H1 (cell line): ENCODE measurements at regions not wholly inside any gene's neighbourhood (a gene's known extent, or its start where the extent isn't known, plus 50 kb on each side); places are given as distances from the start of the nearest gene placed in this dataset.

Experiments used
- CTCF ChIA-PET: fragments of 300-600 bp; sonication (Branson Sonifier 250); formaldehyde crosslinking; loops from one replicate; lab custom pipeline; 2021; ENCODE audit not compliant: partially characterized antibody; lab: Charles Lee
- POLR2A ChIA-PET: fragments of 300-600 bp; sonication (Branson Sonifier 250); formaldehyde crosslinking; loops from one replicate; lab custom pipeline; 2021; ENCODE audit warnings: inconsistent platforms; ENCODE audit not compliant: partially characterized antibody; lab: Charles Lee
- DNase-seq, 2 experiments: peaks; one replicate each; pipeline versions ENCODE4 v3.0.0 to v3.0.0-alpha.2; 2010 to 2022; ENCODE audit warnings: low spot score in 2 of 2, low read depth in 1 of 2, mixed read lengths in 1 of 2
- FAIRE-seq: peaks from 2 replicates; lab custom pipeline; 2011; peaks lifted over from hg19 to GRCh38; lab: Jason Lieb, UNC
- H2AFZ ChIP-seq: 2 replicates; pipeline ENCODE4 v1.8.1; 2012; ENCODE audit warnings: low read length, inconsistent platforms
- H2AK5ac ChIP-seq: 2 replicates; pipeline ENCODE4 v1.6.1; 2013; ENCODE audit warnings: low read depth, low read length
- H2BK120ac ChIP-seq: replicated peaks from 2 replicates; pipeline ENCODE3; 2013; ENCODE audit warnings: low read depth, low read length, inconsistent platforms
- H2BK12ac ChIP-seq: 2 replicates; pipeline ENCODE4 v1.6.1; 2013; ENCODE audit warnings: low read depth, low read length
- H2BK15ac ChIP-seq: 2 replicates; pipeline ENCODE4 v1.6.1; 2013; ENCODE audit warnings: low read length
- H2BK20ac ChIP-seq: 2 replicates; pipeline ENCODE4 v1.6.1; 2013; ENCODE audit warnings: low read length
- H2BK5ac ChIP-seq: 2 replicates; pipeline ENCODE4 v1.6.1; 2013; ENCODE audit warnings: low read depth, low read length
- H3K14ac ChIP-seq: 2 replicates; pipeline ENCODE4 v1.6.1; 2013; ENCODE audit warnings: inconsistent platforms; ENCODE audit not compliant: insufficient read length
- H3K18ac ChIP-seq: 2 replicates; pipeline ENCODE4 v1.6.1; 2013; ENCODE audit warnings: low read length; ENCODE audit errors: extremely low read depth
- H3K23ac ChIP-seq: 2 replicates; pipeline ENCODE4 v1.6.1; 2013; ENCODE audit warnings: inconsistent platforms; ENCODE audit not compliant: insufficient read length
- H3K23me2 ChIP-seq: 2 replicates; pipeline ENCODE4 v1.6.1; 2013; ENCODE audit warnings: low read depth, low read length
- H3K27ac ChIP-seq: 2 replicates; pipeline ENCODE4 v1.6.1; 2011; ENCODE audit warnings: low read depth, low read length, inconsistent platforms
- H3K27me3 ChIP-seq, 4 experiments: replicated peaks in 1 of 4; 1 replicate in 1 of 4; 2 replicates in 3 of 4; pipeline versions ENCODE4 v1.6.1 to v1.8.1; 2011 to 2013; ENCODE audit warnings: low read length in 3 of 4, mild to moderate bottlenecking in 3 of 4, inconsistent platforms in 2 of 4, mixed read lengths in 2 of 4, moderate library complexity in 1 of 4; ENCODE audit not compliant: control insufficient read depth in 3 of 4, insufficient read depth in 3 of 4; ENCODE audit errors: extremely low read depth in 1 of 4
- H3K36me3 ChIP-seq, 4 experiments: 2 replicates each; pipeline versions ENCODE4 v1.6.1 to v1.8.1; 2011 to 2013; ENCODE audit warnings: mild to moderate bottlenecking in 4 of 4, low read length in 3 of 4, moderate library complexity in 2 of 4, control low read depth in 1 of 4, inconsistent platforms in 1 of 4; ENCODE audit not compliant: insufficient read depth in 4 of 4, control insufficient read depth in 2 of 4
- H3K4ac ChIP-seq: replicated peaks from 2 replicates; pipeline ENCODE3; 2013; ENCODE audit warnings: low read length, low read depth, mixed read lengths, inconsistent platforms; ENCODE audit not compliant: insufficient read length
- H3K4me1 ChIP-seq, 4 experiments: replicated peaks in 1 of 4; 1 replicate in 1 of 4; 2 replicates in 3 of 4; pipeline versions ENCODE4 v1.6.1 to v1.8.1; 2011 to 2013; ENCODE audit warnings: low read length in 3 of 4, inconsistent platforms in 2 of 4, mixed read lengths in 1 of 4; ENCODE audit not compliant: insufficient read depth in 4 of 4, control insufficient read depth in 3 of 4
- H3K4me2 ChIP-seq, 2 experiments: 2 replicates each; pipeline versions ENCODE4 v1.6.1 to v1.8.1; 2011 to 2013; ENCODE audit warnings: low read depth in 2 of 2, low read length in 2 of 2, control low read depth in 1 of 2, inconsistent platforms in 1 of 2, mild to moderate bottlenecking in 1 of 2; ENCODE audit not compliant: insufficient read depth in 1 of 2
- H3K4me3 ChIP-seq, 4 experiments: fragments of 200-600, 300-600 bp in 1 of 4; sonication (generic), shearing (Covaris generic), sonication (Bioruptor Twin) in 1 of 4; 2 replicates each; pipeline versions ENCODE4 v1.5.1 to v1.8.1; 2011 to 2016; ENCODE audit warnings: low read length in 4 of 4, low read depth in 3 of 4, control low read depth in 2 of 4, inconsistent platforms in 2 of 4, mild to moderate bottlenecking in 2 of 4, mixed read lengths in 1 of 4, moderate library complexity in 1 of 4; ENCODE audit not compliant: insufficient read depth in 2 of 4; ENCODE audit errors: extremely low read depth in 1 of 4
- H3K56ac ChIP-seq: replicated peaks from 2 replicates; pipeline ENCODE3; 2013; ENCODE audit warnings: low read depth, mild to moderate bottlenecking, mixed read lengths, low read length, inconsistent platforms; ENCODE audit not compliant: insufficient read length
- H3K79me1 ChIP-seq: 2 replicates; pipeline ENCODE4 v1.6.1; 2013; ENCODE audit warnings: low read depth, low read length, control low read depth
- H3K79me2 ChIP-seq, 2 experiments: 2 replicates each; pipeline versions ENCODE4 v1.6.1 to v1.8.1; 2012 to 2013; ENCODE audit warnings: low read length in 2 of 2, mild to moderate bottlenecking in 2 of 2, inconsistent platforms in 1 of 2; ENCODE audit not compliant: insufficient read depth in 2 of 2, control insufficient read depth in 1 of 2
- H3K9ac ChIP-seq, 4 experiments: replicated peaks in 1 of 4; 1 replicate in 1 of 4; 2 replicates in 3 of 4; pipeline versions ENCODE4 v1.6.1 to v1.8.1; 2011 to 2013; ENCODE audit warnings: low read depth in 3 of 4, low read length in 3 of 4, control low read depth in 2 of 4, mild to moderate bottlenecking in 2 of 4, moderate library complexity in 2 of 4, inconsistent platforms in 1 of 4; ENCODE audit errors: extremely low read depth in 1 of 4
- H3K9me3 ChIP-seq, 2 experiments: 2 replicates each; pipeline versions ENCODE4 v1.6.1 to v1.8.1; 2012 to 2013; ENCODE audit warnings: mild to moderate bottlenecking in 2 of 2, moderate library complexity in 2 of 2, control low read depth in 1 of 2, inconsistent platforms in 1 of 2, low read depth in 1 of 2, low read length in 1 of 2, mixed read lengths in 1 of 2; ENCODE audit not compliant: insufficient read depth in 2 of 2
- H4K20me1 ChIP-seq, 2 experiments: replicated peaks in 1 of 2; 2 replicates each; pipeline versions ENCODE3 to v1.8.1; 2011 to 2013; ENCODE audit warnings: inconsistent platforms in 2 of 2, low read length in 2 of 2, mild to moderate bottlenecking in 1 of 2; ENCODE audit not compliant: insufficient read depth in 2 of 2, control insufficient read depth in 1 of 2
- H4K5ac ChIP-seq: 2 replicates; pipeline ENCODE4 v1.6.1; 2013; ENCODE audit warnings: low read length, low read depth, mixed read lengths, inconsistent platforms; ENCODE audit not compliant: insufficient read length
- H4K8ac ChIP-seq: 2 replicates; pipeline ENCODE4 v1.8.0; 2013; ENCODE audit warnings: mild to moderate bottlenecking, moderate library complexity, low read length, inconsistent platforms; ENCODE audit not compliant: insufficient read depth; ENCODE audit errors: extremely low read depth
- H4K91ac ChIP-seq: replicated peaks from 2 replicates; pipeline ENCODE3; 2013; ENCODE audit warnings: low read length, mixed read lengths, inconsistent platforms; ENCODE audit not compliant: insufficient read length
- CBX5 ChIP-seq: fragments of 300-800, 300-1000 bp; sonication (generic); IDR thresholded peaks from 2 replicates; pipeline ENCODE4 v1.7.1; 2016; ENCODE audit warnings: antibody characterized with exemption, low read length, low read depth
- FOSL1 ChIP-seq: IDR thresholded peaks from 2 replicates; pipeline ENCODE4 v1.6.1; 2011; ENCODE audit warnings: mild to moderate bottlenecking, low read depth, low read length, moderate library complexity; ENCODE audit not compliant: insufficient read depth
- JUN ChIP-seq: IDR thresholded peaks from 2 replicates; pipeline ENCODE4 v1.6.1; 2011; ENCODE audit warnings: low read depth, mild to moderate bottlenecking, improper control_type of control experiment, low read length
- PHF8 ChIP-seq: fragments of 200-600 bp; sonication (generic); conservative IDR thresholded peaks from 2 replicates; pipeline ENCODE4 v1.7.1; 2012; ENCODE audit warnings: low read depth, mild to moderate bottlenecking, inconsistent platforms, low read length, moderate library complexity
- SP4 ChIP-seq: IDR thresholded peaks from 2 replicates; pipeline ENCODE4 v1.6.1; 2012; ENCODE audit warnings: low read length, inconsistent platforms
- TEAD4 ChIP-seq: IDR thresholded peaks from 2 replicates; pipeline ENCODE4 v1.6.1; 2012; ENCODE audit warnings: low read depth, low read length, inconsistent platforms, mixed read lengths
- ZNF274 ChIP-seq: IDR thresholded peaks from 2 replicates; pipeline ENCODE4 v1.7.0; 2012; ENCODE audit warnings: low read length, borderline replicate concordance; ENCODE audit errors: extremely low read depth
- WGBS, 2 experiments: shearing (Covaris generic) in 1 of 2; methylation state at CpG; one replicate each; pipeline versions ENCODE4 v1.1.6 to v1.1.7; 2013 to 2015; ENCODE audit warnings: low lambda C conversion rate in 2 of 2, mixed read lengths in 2 of 2, inconsistent platforms in 1 of 2, low coverage in 1 of 2, missing lambda C conversion rate in 1 of 2; ENCODE audit not compliant: insufficient replicate concordance in 2 of 2, insufficient coverage in 1 of 2, insufficient read length in 1 of 2; ENCODE audit errors: extremely low coverage in 1 of 2, missing lambda C conversion rate in 1 of 2; 5-methylcytosine and 5-hydroxymethylcytosine counted together
- TF ChIP-seq, protein P1 (sequence below): IDR thresholded peaks from 2 replicates; pipeline ENCODE4 v1.6.1; 2011; ENCODE audit warnings: low read length, improper control_type of control experiment
- TF ChIP-seq, protein P2 (sequence below): IDR thresholded peaks from 2 replicates; pipeline ENCODE4 v1.6.1; 2012; ENCODE audit warnings: inconsistent platforms

DNA sequence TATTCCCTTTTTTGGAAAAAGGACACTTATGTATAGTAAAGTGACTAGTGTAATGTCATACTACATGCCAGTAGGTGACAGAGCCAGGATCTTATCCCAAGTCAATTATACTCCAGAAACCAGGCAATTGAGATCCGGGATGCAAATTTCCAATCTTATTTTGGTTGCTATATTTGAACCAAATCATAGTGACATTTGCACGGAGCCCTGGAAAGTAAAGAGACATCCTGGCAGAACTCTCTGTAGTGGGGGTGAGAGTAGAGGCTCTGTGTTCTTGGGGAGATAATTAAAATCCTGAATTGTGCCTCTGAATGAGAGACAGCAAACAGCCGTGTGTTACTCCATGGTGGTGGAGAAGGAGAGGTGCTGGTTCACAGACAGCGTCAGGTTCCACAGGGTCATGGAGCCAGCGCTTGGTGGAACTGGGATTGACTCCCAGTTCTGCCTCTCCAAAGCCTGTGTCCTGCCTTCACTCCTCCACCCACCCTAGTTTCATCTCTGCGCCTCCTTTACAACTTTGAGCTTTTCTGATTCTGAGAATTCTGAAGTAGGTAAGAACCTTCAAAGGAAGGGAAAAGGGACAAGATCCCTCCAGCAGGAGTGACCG, 432.3 kb downstream of the PTPRU start:
- no peak overlapping the region for H3K4ac ChIP-seq
- no peaks in the 10 kb centered on the region for H3K79me1 ChIP-seq
- H4K8ac ChIP-seq: no peak overlapping the region
- H2BK12ac ChIP-seq: no peak overlapping the region
- no peak overlapping the region for H2BK20ac ChIP-seq
- no peaks in the 10 kb centered on the region for H3K27me3 ChIP-seq
- no peak overlapping the region for H2BK120ac ChIP-seq
- no peak overlapping the region for H3K4me3 ChIP-seq
- no peak for DNase-seq
- H3K4me1 ChIP-seq: peaks cover 0 to 2% (median 0%) of the 10 kb centered on the region in 4 experiments; a peak in 2 of 7 replicates
- ChIA-PET POLR2A (interaction anchor here (1.7 kb wide), 1 partner anchor 29 kb away, joined by 3 read pairs; no protein-coding TSS in a partner anchor), CTCF (interaction anchor here (0.7 to 3.9 kb wide), 4 partner anchors 13 to 35 kb away, joined by 3 to 22 read pairs (median 6); no protein-coding TSS in a partner anchor)
- H2AFZ ChIP-seq: 0 out of 2 replicates have a peak overlapping the region, but pooled peaks have one; percentile 12
- H2BK5ac ChIP-seq: no peak overlapping the region
- H3K56ac ChIP-seq: no peak overlapping the region
- no peaks in the 10 kb centered on the region for H3K23me2 ChIP-seq
- H3K14ac ChIP-seq: no peak overlapping the region
- H3K27ac ChIP-seq: no peak overlapping the region
- H4K5ac ChIP-seq: no peak overlapping the region
- H3K23ac ChIP-seq: no peak overlapping the region
- no peaks in the 10 kb centered on the region for H3K79me2 ChIP-seq
- no peak overlapping the region for H2BK15ac ChIP-seq
- no peak overlapping the region for H3K4me2 ChIP-seq
- no peak overlapping the region for H4K91ac ChIP-seq
- H4K20me1 ChIP-seq: no peaks in the 10 kb centered on the region
- WGBS, 2 experiments: 86% methylated on average over 7 of the region's 7 CpGs; no CpG with 5 or more reads in 1 of the 2 experiments
- no peaks in the 10 kb centered on the region for H3K36me3 ChIP-seq
- no peak for FAIRE-seq
- no peak overlapping the region for H3K9ac ChIP-seq
- no peak overlapping the region for H3K18ac ChIP-seq
- H2AK5ac ChIP-seq: no peak overlapping the region
- H3K9me3 ChIP-seq: no peaks in the 10 kb centered on the region
- TF ChIP-seq CBX5 (no peak), JUN (no peak), ZNF274 (no peak), PHF8 (no peak), TEAD4 (no peak), FOSL1 (no peak), SP4 (no peak)
- TF ChIP-seq, protein P1, sequence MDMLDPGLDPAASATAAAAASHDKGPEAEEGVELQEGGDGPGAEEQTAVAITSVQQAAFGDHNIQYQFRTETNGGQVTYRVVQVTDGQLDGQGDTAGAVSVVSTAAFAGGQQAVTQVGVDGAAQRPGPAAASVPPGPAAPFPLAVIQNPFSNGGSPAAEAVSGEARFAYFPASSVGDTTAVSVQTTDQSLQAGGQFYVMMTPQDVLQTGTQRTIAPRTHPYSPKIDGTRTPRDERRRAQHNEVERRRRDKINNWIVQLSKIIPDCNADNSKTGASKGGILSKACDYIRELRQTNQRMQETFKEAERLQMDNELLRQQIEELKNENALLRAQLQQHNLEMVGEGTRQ: no peak
- TF ChIP-seq, protein P2, sequence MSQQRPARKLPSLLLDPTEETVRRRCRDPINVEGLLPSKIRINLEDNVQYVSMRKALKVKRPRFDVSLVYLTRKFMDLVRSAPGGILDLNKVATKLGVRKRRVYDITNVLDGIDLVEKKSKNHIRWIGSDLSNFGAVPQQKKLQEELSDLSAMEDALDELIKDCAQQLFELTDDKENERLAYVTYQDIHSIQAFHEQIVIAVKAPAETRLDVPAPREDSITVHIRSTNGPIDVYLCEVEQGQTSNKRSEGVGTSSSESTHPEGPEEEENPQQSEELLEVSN: no peak
